ENCODE measurements at regions not wholly inside any gene's neighbourhood (a gene's known extent, or its start where the extent isn't known, plus 50 kb on each side); places are given as distances from the start of the nearest gene placed in this dataset.

DNA sequence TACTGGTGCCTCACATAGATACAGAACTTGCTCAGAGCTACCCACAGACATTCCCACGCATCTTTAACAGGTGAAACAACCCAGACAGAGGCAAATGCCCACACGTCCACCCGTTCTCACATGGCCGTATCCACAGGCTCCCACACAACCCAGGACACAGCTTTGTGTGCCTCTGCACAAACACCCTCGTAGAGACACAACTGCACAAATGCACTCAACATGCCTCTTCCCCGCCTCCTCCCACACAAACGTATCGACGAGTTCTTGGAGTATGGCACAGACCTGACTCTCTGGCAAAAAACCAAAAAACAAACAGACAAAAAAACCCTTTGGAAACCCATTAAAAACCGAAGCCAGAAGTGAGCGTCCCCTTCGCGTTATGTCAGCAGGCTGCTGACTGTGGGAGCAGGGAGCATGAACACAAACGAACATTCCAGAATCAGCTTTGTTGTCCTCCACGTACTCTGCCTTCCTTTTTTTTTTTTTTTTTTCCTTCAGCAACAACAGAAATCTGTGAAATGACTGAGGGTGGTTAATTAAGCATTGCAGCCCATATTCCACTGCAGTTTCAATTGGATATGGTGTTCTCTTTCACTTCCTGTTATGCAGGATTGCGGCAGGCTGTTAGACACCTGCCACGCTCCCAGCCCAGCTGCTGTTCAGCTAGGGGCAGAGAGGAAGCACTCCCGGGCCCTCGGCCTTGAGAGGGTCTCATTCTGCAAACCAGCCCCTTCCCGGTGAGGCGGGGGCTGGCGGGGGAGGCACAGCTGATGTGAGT lies 313.7 kb downstream of the MAF start:
- H3K4me3 ChIP-seq: peak overlapping the region; percentile 3 to 54 (median 15)
- 29 to 30% methylated on average over 19 of the region's 22 CpGs for WGBS, 2 donors
- no peak for DNase-seq

GRCh38 chr16:79284766-79285165 lies 315.8 kb downstream of the MAF start:
- Histone ChIP-seq H3K9me3 (no peaks in the 10 kb centered on the region), H3K27me3 (no peaks in the 10 kb centered on the region), H3K36me3 (no peaks in the 10 kb centered on the region), H3K27ac (no peak overlapping the region), H3K4me1 (peaks cover 9 to 12% (median 10%) of the 10 kb centered on the region in 3 donors), H3K4me3 (no peak overlapping the region)
- intact Hi-C loops (cut with DNase I): no loop called here
- 67 to 82% methylated on average over 6 to 7 of the region's 7 CpGs for WGBS, 2 donors
- no peak for TF ChIP-seq CTCF (IDR thresholded peaks at IDR 0.05)
- no peak for TF ChIP-seq POLR2A (IDR thresholded peaks at IDR 0.05)
- no peak for DNase-seq

More for the DNA sequence above, 313.7 kb downstream of the MAF start:
- peak overlapping the region in 3 of 4 donors; percentile 4 to 24 (median 17) for H3K27ac ChIP-seq
- H3K36me3 ChIP-seq: no peaks in the 10 kb centered on the region
- peaks cover 0 to 4% (median 0%) of the 10 kb centered on the region in 4 donors for H3K27me3 ChIP-seq
- H3K4me1 ChIP-seq: peaks cover 9 to 12% (median 10%) of the 10 kb centered on the region in 3 donors
- H3K9me3 ChIP-seq: no peaks in the 10 kb centered on the region
- intact Hi-C loops (cut with DNase I): no loop called here
- TF ChIP-seq CTCF (IDR thresholded peaks at IDR 0.05): no peak
- no peak for TF ChIP-seq POLR2A (IDR thresholded peaks at IDR 0.05)

GRCh38 chr16:79283578-79283977 lies 317.0 kb downstream of the MAF start:
- TF ChIP-seq CTCF (IDR thresholded peaks at IDR 0.05): no peak
- TF ChIP-seq POLR2A (IDR thresholded peaks at IDR 0.05): no peak
- H3K4me1 ChIP-seq: peaks cover 9 to 12% (median 10%) of the 10 kb centered on the region in 3 donors
- no peak for DNase-seq
- H3K36me3 ChIP-seq: no peaks in the 10 kb centered on the region
- intact Hi-C loops (cut with DNase I): no loop called here
- no peak overlapping the region for H3K27ac ChIP-seq
- H3K4me3 ChIP-seq: no peak overlapping the region
- no peaks in the 10 kb centered on the region for H3K9me3 ChIP-seq
- H3K27me3 ChIP-seq: no peaks in the 10 kb centered on the region
- 67 to 68% methylated on average over 4 of the region's 4 CpGs for WGBS, 2 donors

GRCh38 chr16:79282806-79283205 lies 317.7 kb downstream of the MAF start:
- Histone ChIP-seq H3K27ac (no peak overlapping the region), H3K9me3 (no peaks in the 10 kb centered on the region), H3K36me3 (no peaks in the 10 kb centered on the region), H3K4me1 (peaks cover 9 to 12% (median 10%) of the 10 kb centered on the region in 3 donors), H3K27me3 (no peaks in the 10 kb centered on the region), H3K4me3 (no peak overlapping the region)
- TF ChIP-seq POLR2A (IDR thresholded peaks at IDR 0.05) (no peak), CTCF (IDR thresholded peaks at IDR 0.05) (no peak)
- WGBS, 2 donors: 92 to 100% methylated on average over 2 of the region's 2 CpGs
- DNase-seq: no peak
- intact Hi-C loops (cut with DNase I): no loop called here

GRCh38 chr16:79278506-79278905 lies 322.0 kb downstream of the MAF start:
- no peaks in the 10 kb centered on the region for H3K4me1 ChIP-seq
- WGBS, 2 donors: 42 to 82% methylated on average over 3 to 9 of the region's 11 CpGs
- no peaks in the 10 kb centered on the region for H3K9me3 ChIP-seq
- no peak overlapping the region for H3K4me3 ChIP-seq
- no peak overlapping the region for H3K27ac ChIP-seq
- no peaks in the 10 kb centered on the region for H3K36me3 ChIP-seq
- intact Hi-C loops (cut with DNase I): no loop called here
- no peak for DNase-seq
- H3K27me3 ChIP-seq: no peaks in the 10 kb centered on the region
- TF ChIP-seq POLR2A (IDR thresholded peaks at IDR 0.05): no peak
- TF ChIP-seq CTCF (IDR thresholded peaks at IDR 0.05): no peak

Data from esophagus squamous epithelium (tissue), 5 donors.